ENCODE measurements at regions not wholly inside any gene's neighbourhood (a gene's known extent, or its start where the extent isn't known, plus 50 kb on each side); places are given as distances from the start of the nearest gene placed in this dataset.
A peak's percentile ranks its signal among the peaks of the same experiment; 100 is the strongest.

DNA sequence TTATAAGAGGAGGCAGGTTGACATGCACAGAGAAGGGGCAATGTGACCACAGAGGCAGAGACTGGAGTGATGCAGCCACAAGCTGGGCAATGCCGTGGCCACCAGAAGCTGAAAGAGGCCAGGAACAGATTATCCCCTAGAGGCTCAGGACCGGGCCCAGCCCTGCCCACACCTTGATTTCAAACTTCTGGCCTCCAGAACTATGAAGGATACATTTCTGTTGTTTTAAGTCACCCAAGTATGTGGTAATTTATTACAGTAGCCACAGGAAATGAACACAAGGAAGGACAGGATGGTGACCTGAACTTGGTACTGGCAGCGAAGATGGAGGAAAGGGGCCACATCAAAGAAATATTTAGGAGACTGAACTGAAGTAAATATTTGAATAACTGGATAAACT, 66.8 kb upstream of the RIOK3 start (continued):
- TF ChIP-seq, protein P1, sequence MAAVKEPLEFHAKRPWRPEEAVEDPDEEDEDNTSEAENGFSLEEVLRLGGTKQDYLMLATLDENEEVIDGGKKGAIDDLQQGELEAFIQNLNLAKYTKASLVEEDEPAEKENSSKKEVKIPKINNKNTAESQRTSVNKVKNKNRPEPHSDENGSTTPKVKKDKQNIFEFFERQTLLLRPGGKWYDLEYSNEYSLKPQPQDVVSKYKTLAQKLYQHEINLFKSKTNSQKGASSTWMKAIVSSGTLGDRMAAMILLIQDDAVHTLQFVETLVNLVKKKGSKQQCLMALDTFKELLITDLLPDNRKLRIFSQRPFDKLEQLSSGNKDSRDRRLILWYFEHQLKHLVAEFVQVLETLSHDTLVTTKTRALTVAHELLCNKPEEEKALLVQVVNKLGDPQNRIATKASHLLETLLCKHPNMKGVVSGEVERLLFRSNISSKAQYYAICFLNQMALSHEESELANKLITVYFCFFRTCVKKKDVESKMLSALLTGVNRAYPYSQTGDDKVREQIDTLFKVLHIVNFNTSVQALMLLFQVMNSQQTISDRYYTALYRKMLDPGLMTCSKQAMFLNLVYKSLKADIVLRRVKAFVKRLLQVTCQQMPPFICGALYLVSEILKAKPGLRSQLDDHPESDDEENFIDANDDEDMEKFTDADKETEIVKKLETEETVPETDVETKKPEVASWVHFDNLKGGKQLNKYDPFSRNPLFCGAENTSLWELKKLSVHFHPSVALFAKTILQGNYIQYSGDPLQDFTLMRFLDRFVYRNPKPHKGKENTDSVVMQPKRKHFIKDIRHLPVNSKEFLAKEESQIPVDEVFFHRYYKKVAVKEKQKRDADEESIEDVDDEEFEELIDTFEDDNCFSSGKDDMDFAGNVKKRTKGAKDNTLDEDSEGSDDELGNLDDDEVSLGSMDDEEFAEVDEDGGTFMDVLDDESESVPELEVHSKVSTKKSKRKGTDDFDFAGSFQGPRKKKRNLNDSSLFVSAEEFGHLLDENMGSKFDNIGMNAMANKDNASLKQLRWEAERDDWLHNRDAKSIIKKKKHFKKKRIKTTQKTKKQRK (IDR thresholded peaks at IDR 0.05; ENCODE audit: low read length): no peak
- no peak for TF ChIP-seq PAWR (CRISPR knock-in tag; IDR thresholded peaks at IDR 0.05; ENCODE audit: borderline replicate concordance)
- no peak for TF ChIP-seq ZNF20 (CRISPR knock-in tag; IDR thresholded peaks at IDR 0.05)
- no peak for TF ChIP-seq IRX3 (CRISPR knock-in tag; IDR thresholded peaks at IDR 0.05; ENCODE audit: borderline replicate concordance, low read depth)
- TF ChIP-seq RFX5 (IDR thresholded peaks at IDR 0.05; ENCODE audit: low read depth, low read length): no peak
- TF ChIP-seq FOXA1 (IDR thresholded peaks at IDR 0.05): no peak
- peak; percentile 33; the same call in 1 of the 2 replicates for TF ChIP-seq FOXA1 (CRISPR knock-in tag; IDR thresholded peaks at IDR 0.05)
- TF ChIP-seq, protein P2, sequence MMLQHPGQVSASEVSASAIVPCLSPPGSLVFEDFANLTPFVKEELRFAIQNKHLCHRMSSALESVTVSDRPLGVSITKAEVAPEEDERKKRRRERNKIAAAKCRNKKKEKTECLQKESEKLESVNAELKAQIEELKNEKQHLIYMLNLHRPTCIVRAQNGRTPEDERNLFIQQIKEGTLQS (CRISPR knock-in tag; IDR thresholded peaks at IDR 0.05): no peak
- TF ChIP-seq RBM22 (optimal IDR thresholded peaks at IDR 0.05; ENCODE audit: low read length): no peak
- no peak for TF ChIP-seq RFXAP (CRISPR knock-in tag; IDR thresholded peaks at IDR 0.05; ENCODE audit: borderline replicate concordance)
- TF ChIP-seq, protein P3, sequence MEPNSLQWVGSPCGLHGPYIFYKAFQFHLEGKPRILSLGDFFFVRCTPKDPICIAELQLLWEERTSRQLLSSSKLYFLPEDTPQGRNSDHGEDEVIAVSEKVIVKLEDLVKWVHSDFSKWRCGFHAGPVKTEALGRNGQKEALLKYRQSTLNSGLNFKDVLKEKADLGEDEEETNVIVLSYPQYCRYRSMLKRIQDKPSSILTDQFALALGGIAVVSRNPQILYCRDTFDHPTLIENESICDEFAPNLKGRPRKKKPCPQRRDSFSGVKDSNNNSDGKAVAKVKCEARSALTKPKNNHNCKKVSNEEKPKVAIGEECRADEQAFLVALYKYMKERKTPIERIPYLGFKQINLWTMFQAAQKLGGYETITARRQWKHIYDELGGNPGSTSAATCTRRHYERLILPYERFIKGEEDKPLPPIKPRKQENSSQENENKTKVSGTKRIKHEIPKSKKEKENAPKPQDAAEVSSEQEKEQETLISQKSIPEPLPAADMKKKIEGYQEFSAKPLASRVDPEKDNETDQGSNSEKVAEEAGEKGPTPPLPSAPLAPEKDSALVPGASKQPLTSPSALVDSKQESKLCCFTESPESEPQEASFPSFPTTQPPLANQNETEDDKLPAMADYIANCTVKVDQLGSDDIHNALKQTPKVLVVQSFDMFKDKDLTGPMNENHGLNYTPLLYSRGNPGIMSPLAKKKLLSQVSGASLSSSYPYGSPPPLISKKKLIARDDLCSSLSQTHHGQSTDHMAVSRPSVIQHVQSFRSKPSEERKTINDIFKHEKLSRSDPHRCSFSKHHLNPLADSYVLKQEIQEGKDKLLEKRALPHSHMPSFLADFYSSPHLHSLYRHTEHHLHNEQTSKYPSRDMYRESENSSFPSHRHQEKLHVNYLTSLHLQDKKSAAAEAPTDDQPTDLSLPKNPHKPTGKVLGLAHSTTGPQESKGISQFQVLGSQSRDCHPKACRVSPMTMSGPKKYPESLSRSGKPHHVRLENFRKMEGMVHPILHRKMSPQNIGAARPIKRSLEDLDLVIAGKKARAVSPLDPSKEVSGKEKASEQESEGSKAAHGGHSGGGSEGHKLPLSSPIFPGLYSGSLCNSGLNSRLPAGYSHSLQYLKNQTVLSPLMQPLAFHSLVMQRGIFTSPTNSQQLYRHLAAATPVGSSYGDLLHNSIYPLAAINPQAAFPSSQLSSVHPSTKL (CRISPR knock-in tag; IDR thresholded peaks at IDR 0.05): peak; percentile 58
- peak; percentile 32 for TF ChIP-seq TBL1XR1 (IDR thresholded peaks at IDR 0.05; ENCODE audit: borderline replicate concordance, low read length, partially characterized antibody)
- no peak for TF ChIP-seq ZNF44 (CRISPR knock-in tag; IDR thresholded peaks at IDR 0.05)
- TF ChIP-seq, protein P4, sequence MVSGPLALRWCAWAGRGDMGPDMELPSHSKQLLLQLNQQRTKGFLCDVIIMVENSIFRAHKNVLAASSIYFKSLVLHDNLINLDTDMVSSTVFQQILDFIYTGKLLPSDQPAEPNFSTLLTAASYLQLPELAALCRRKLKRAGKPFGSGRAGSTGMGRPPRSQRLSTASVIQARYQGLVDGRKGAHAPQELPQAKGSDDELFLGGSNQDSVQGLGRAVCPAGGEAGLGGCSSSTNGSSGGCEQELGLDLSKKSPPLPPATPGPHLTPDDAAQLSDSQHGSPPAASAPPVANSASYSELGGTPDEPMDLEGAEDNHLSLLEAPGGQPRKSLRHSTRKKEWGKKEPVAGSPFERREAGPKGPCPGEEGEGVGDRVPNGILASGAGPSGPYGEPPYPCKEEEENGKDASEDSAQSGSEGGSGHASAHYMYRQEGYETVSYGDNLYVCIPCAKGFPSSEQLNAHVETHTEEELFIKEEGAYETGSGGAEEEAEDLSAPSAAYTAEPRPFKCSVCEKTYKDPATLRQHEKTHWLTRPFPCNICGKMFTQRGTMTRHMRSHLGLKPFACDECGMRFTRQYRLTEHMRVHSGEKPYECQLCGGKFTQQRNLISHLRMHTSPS (CRISPR knock-in tag; IDR thresholded peaks at IDR 0.05; ENCODE audit: low read depth): no peak
- TF ChIP-seq ZNF30 (CRISPR knock-in tag; IDR thresholded peaks at IDR 0.05): no peak
- TF ChIP-seq, protein P5, sequence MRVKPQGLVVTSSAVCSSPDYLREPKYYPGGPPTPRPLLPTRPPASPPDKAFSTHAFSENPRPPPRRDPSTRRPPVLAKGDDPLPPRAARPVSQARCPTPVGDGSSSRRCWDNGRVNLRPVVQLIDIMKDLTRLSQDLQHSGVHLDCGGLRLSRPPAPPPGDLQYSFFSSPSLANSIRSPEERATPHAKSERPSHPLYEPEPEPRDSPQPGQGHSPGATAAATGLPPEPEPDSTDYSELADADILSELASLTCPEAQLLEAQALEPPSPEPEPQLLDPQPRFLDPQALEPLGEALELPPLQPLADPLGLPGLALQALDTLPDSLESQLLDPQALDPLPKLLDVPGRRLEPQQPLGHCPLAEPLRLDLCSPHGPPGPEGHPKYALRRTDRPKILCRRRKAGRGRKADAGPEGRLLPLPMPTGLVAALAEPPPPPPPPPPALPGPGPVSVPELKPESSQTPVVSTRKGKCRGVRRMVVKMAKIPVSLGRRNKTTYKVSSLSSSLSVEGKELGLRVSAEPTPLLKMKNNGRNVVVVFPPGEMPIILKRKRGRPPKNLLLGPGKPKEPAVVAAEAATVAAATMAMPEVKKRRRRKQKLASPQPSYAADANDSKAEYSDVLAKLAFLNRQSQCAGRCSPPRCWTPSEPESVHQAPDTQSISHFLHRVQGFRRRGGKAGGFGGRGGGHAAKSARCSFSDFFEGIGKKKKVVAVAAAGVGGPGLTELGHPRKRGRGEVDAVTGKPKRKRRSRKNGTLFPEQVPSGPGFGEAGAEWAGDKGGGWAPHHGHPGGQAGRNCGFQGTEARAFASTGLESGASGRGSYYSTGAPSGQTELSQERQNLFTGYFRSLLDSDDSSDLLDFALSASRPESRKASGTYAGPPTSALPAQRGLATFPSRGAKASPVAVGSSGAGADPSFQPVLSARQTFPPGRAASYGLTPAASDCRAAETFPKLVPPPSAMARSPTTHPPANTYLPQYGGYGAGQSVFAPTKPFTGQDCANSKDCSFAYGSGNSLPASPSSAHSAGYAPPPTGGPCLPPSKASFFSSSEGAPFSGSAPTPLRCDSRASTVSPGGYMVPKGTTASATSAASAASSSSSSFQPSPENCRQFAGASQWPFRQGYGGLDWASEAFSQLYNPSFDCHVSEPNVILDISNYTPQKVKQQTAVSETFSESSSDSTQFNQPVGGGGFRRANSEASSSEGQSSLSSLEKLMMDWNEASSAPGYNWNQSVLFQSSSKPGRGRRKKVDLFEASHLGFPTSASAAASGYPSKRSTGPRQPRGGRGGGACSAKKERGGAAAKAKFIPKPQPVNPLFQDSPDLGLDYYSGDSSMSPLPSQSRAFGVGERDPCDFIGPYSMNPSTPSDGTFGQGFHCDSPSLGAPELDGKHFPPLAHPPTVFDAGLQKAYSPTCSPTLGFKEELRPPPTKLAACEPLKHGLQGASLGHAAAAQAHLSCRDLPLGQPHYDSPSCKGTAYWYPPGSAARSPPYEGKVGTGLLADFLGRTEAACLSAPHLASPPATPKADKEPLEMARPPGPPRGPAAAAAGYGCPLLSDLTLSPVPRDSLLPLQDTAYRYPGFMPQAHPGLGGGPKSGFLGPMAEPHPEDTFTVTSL (CRISPR knock-in tag; IDR thresholded peaks at IDR 0.05; ENCODE audit: borderline replicate concordance): peak; percentile 33; the same call in 1 of the 2 replicates
